ENCODE measurements at regions not wholly inside any gene's neighbourhood (a gene's known extent, or its start where the extent isn't known, plus 50 kb on each side); places are given as distances from the start of the nearest gene placed in this dataset.
A peak's percentile ranks its signal among the peaks of the same experiment; 100 is the strongest.

GRCh38 chr10:36091007-36091406 is 448.9 kb upstream of the FZD8 start:
- intact Hi-C loops (cut with DNase I; ENCODE audit: low total_unique reads) = no loop called here
- H3K4me1 ChIP-seq = no peaks in the 10 kb centered on the region
- H3K36me3 ChIP-seq = no peaks in the 10 kb centered on the region
- no peak overlapping the region for H3K4me3 ChIP-seq
- TF ChIP-seq POLR2AphosphoS5 (IDR thresholded peaks at IDR 0.05) (no peak), POLR2A (IDR thresholded peaks at IDR 0.05) (no peak), CTCF (IDR thresholded peaks at IDR 0.05) (no peak), EP300 (IDR thresholded peaks at IDR 0.05) (no peak)
- H3K27ac ChIP-seq = no peak overlapping the region
- no peaks in the 10 kb centered on the region for H3K27me3 ChIP-seq
- no peak for DNase-seq
- 89 to 93% (median 91%) methylated on average over 3 of the region's 3 CpGs for WGBS, 5 donors
- H3K9me3 ChIP-seq = no peaks in the 10 kb centered on the region

- Histone ChIP-seq H3K36me3 (no peaks in the 10 kb centered on the region), H3K4me1 (no peaks in the 10 kb centered on the region), H3K27me3 (no peaks in the 10 kb centered on the region), H3K4me3 (no peak overlapping the region), H3K27ac (no peak overlapping the region), H3K9me3 (no peaks in the 10 kb centered on the region)
- no peak for TF ChIP-seq EP300 (IDR thresholded peaks at IDR 0.05)
- no peak for TF ChIP-seq CTCF (IDR thresholded peaks at IDR 0.05)
- no peak for TF ChIP-seq POLR2AphosphoS5 (IDR thresholded peaks at IDR 0.05)
- TF ChIP-seq POLR2A (IDR thresholded peaks at IDR 0.05) = no peak
- WGBS, 5 donors = 48 to 71% (median 56%) methylated on average over 2 of the region's 2 CpGs
- DNase-seq = peak in 1 of 2 donors; percentile 20
- intact Hi-C loops (cut with DNase I; ENCODE audit: low total_unique reads) = no loop called here
Observed at GRCh38 chr10:36089790-36090440, 447.8 kb upstream of the FZD8 start.

GRCh38 chr10:36087006-36088005 is 445.2 kb upstream of the FZD8 start:
- WGBS, 5 donors = 57 to 73% (median 60%) methylated on average over 10 of the region's 10 CpGs
- TF ChIP-seq EP300 (IDR thresholded peaks at IDR 0.05) (no peak), POLR2AphosphoS5 (IDR thresholded peaks at IDR 0.05) (no peak), CTCF (IDR thresholded peaks at IDR 0.05) (no peak), POLR2A (IDR thresholded peaks at IDR 0.05) (no peak)
- Histone ChIP-seq H3K4me1 (no peaks in the 10 kb centered on the region), H3K4me3 (no peak overlapping the region), H3K36me3 (no peaks in the 10 kb centered on the region), H3K27ac (peak overlapping the region in 2 of 5 donors; percentile 16 to 33), H3K27me3 (no peaks in the 10 kb centered on the region), H3K9me3 (no peaks in the 10 kb centered on the region)
- intact Hi-C loops (cut with DNase I; ENCODE audit: low total_unique reads) = no loop called here
- peak in 1 of 2 donors; percentile 20 for DNase-seq

- 38 to 65% (median 55%) methylated on average over 4 of the region's 4 CpGs for WGBS, 5 donors
- intact Hi-C loops (cut with DNase I; ENCODE audit: low total_unique reads) = no loop called here
- H3K9me3 ChIP-seq = no peaks in the 10 kb centered on the region
Observed at GRCh38 chr10:36075196-36075595, 433.1 kb upstream of the FZD8 start.

More at GRCh38 chr10:36075196-36075595, 433.1 kb upstream of the FZD8 start:
- no peak overlapping the region for H3K27ac ChIP-seq
- TF ChIP-seq EP300 (IDR thresholded peaks at IDR 0.05) (no peak), POLR2A (IDR thresholded peaks at IDR 0.05) (no peak), POLR2AphosphoS5 (IDR thresholded peaks at IDR 0.05) (no peak)
- H3K36me3 ChIP-seq = no peaks in the 10 kb centered on the region
- no peak for DNase-seq
- no peaks in the 10 kb centered on the region for H3K4me1 ChIP-seq
- no peaks in the 10 kb centered on the region for H3K27me3 ChIP-seq
- H3K4me3 ChIP-seq = no peak overlapping the region
